ENCODE measurements at regions not wholly inside any gene's neighbourhood (a gene's known extent, or its start where the extent isn't known, plus 50 kb on each side); places are given as distances from the start of the nearest gene placed in this dataset.

GRCh38 chr4:80136270-80136669, 61.0 kb upstream of the PRDM8 start:
- TF ChIP-seq POLR2AphosphoS5 (IDR thresholded peaks at IDR 0.05; ENCODE audit: low read depth, low read length): no peak
- no peak for TF ChIP-seq EZH2 (IDR thresholded peaks at IDR 0.05)
- TF ChIP-seq POLR2A (IDR thresholded peaks at IDR 0.05; ENCODE audit: borderline replicate concordance, extremely low read depth, insufficient read depth, insufficient read length): no peak
- no peak for TF ChIP-seq REST (IDR thresholded peaks at IDR 0.05; ENCODE audit: low read depth)
- no peak for TF ChIP-seq SIN3A (IDR thresholded peaks at IDR 0.05; ENCODE audit: low read depth)
- no peak for TF ChIP-seq CTCF (IDR thresholded peaks at IDR 0.05 in 2 of 3, conservative IDR thresholded peaks at IDR 0.05 in 1 of 3; ENCODE audit: borderline replicate concordance in 1 of 3, insufficient read depth in 1 of 3, low read depth in 2 of 3, low read length in 2 of 3)
- TF ChIP-seq ATF3 (IDR thresholded peaks at IDR 0.05): no peak
